Lower leg skin (tissue), 3 donors: ENCODE measurements at regions not wholly inside any gene's neighbourhood (a gene's known extent, or its start where the extent isn't known, plus 50 kb on each side); places are given as distances from the start of the nearest gene placed in this dataset.
"Not testable (repeated sequence)": the region's sequence is repeated elsewhere in the genome, so short reads cannot be mapped to it uniquely, and the experiment has no call there.

ENCODE experiments used
- POLR2A ChIP-seq, 2 donors: fragments of 450-650 bp; IDR thresholded peaks; one replicate each; pipeline ENCODE4 v1.6.1; 2016 to 2017; ENCODE audit warnings: antibody characterized with exemption in 2 of 2, mild to moderate bottlenecking in 1 of 2, moderate library complexity in 1 of 2
- TF ChIP-seq, protein P1 (sequence below), 3 donors: fragments of 450-650 bp; IDR thresholded peaks; one replicate each; pipeline ENCODE4 v1.5.1; 2016; ENCODE audit warnings: antibody characterized with exemption in 3 of 3, mild to moderate bottlenecking in 3 of 3, moderate library complexity in 2 of 3

GRCh38 chr1:206326159-206326939 is 123.0 kb downstream of the SRGAP2 start:
- TF ChIP-seq, protein P1, sequence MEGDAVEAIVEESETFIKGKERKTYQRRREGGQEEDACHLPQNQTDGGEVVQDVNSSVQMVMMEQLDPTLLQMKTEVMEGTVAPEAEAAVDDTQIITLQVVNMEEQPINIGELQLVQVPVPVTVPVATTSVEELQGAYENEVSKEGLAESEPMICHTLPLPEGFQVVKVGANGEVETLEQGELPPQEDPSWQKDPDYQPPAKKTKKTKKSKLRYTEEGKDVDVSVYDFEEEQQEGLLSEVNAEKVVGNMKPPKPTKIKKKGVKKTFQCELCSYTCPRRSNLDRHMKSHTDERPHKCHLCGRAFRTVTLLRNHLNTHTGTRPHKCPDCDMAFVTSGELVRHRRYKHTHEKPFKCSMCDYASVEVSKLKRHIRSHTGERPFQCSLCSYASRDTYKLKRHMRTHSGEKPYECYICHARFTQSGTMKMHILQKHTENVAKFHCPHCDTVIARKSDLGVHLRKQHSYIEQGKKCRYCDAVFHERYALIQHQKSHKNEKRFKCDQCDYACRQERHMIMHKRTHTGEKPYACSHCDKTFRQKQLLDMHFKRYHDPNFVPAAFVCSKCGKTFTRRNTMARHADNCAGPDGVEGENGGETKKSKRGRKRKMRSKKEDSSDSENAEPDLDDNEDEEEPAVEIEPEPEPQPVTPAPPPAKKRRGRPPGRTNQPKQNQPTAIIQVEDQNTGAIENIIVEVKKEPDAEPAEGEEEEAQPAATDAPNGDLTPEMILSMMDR (IDR thresholded peaks at IDR 0.05) = not testable (repeated sequence)
- not testable (repeated sequence) for TF ChIP-seq POLR2A (IDR thresholded peaks at IDR 0.05)
